NCI-H446 treated with DMSO at 0.1 percent for 48 hours (cell line): ENCODE measurements at regions not wholly inside any gene's neighbourhood (a gene's known extent, or its start where the extent isn't known, plus 50 kb on each side); places are given as distances from the start of the nearest gene placed in this dataset.
"Not testable (repeated sequence)": the region's sequence is repeated elsewhere in the genome, so short reads cannot be mapped to it uniquely, and the experiment has no call there.

Experiments
- DNase-seq: peaks from one replicate; lab custom pipeline; 2025; lab: John Stamatoyannopoulos, UW

DNA sequence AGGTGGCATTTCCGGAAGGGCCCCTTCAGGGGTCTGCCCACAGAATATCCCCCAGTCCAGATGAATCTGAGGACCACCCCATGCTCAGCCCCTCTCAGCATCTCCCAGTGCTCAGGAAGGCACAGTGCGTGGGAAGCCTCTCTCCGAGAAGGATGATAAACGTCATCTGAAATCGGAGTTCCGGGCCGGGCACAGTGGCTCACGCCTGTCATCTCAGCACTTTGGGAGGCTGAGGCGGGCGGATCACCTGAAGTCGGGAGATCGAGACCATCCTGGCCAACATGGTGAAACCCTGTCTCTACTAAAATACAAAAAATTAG is 74.5 kb upstream of the PPP1R26 start:
- DNase-seq = not testable (repeated sequence)

GRCh38 chr9:135408476-135409254 is 70.9 kb upstream of the PPP1R26 start:
- no peak for DNase-seq

DNA sequence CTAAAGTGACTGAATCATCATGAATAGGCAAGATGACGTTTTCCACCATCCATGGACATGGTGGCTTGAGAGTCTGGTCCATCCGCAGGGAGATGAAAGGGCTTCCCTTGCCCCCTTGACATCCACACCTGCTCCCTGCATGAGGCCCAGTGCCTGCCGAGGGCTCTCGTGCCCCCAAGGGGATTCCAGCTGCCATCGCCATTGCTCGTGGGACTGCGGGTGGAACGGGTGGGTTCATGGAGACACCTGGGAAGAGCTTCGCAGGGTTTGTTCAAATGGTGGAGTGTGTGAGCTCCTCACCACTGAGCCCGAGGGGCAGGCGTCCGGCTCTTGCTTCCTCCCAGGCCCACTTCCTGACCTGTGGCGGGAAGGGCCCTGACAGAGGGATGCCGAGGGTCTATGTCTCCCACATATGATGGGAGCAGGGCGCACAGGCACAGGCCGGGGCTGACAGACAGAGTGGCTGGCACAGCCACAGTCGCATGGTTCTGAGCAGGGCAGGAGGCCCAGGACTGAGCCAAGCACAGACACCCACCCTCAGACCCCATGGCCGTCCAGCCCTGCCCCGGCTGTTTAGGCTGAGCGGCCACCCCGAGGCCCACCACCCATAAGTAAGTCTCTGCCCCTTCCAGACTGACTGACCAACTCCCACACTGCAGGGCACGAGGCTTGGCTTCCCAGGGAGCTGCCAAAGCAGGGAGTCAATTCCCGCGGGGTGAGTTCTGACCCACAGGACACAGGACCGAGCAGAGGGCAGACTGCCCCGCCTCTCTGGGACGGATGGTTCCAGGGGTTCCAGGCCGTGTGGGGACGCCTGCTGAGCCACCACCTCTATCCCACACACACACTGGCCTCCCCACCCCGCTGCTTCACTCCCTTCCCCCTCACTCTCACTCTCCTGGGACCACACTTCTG is 70.0 kb upstream of the PPP1R26 start:
- DNase-seq = no peak

GRCh38 chr9:135410421-135410820 is 69.2 kb upstream of the PPP1R26 start:
- no peak for DNase-seq

DNA sequence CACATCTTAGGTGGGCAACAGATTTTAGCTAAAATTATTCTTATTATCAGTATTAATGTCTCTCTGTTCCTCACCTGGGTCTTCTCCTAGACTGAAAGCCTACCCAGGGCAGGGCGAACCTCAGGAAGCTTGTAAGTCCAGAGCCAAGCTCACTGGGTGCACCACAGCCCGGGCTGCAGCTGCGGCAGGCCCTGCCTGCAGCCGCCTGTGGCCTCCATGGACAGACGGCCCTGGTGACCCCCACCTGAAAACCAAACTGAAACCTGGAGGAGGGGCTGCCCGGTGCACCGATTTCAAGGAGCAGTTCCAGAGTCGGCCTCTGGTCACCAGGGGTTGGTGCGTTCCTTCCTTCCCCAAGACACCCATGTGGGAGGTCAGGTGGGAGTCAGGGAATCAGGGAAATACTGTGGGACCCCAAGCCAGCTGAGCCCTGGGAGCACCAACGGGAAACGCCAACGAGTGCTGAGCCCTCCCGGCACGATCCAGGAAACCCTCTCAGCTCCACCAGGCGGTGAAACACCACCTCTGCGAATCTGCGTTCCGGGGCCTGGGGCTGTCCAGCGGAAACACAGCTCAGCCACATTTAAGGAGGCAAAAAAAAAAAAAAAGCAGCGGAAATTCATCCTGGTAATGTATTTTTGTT is 68.6 kb upstream of the PPP1R26 start:
- no peak for DNase-seq

DNA sequence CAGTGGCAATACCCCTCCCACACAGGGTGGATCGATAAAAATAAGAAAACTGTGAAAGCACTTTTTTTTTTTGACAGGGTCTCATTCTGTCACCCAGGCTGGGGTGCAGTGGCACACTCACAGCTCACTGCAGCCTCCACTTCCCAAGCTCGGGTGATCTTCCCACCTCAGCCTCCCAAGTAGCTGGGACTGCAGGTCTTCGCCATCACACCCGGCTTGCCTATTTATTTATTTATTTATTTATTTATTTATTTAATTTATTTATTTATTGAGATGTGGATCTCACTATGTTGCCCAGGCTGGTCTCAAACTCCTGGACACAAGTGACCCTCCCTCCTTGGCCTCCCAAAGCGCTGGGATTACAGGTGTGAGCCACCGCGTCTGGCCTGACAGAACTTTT is 68.0 kb upstream of the PPP1R26 start:
- not testable (repeated sequence) for DNase-seq

DNA sequence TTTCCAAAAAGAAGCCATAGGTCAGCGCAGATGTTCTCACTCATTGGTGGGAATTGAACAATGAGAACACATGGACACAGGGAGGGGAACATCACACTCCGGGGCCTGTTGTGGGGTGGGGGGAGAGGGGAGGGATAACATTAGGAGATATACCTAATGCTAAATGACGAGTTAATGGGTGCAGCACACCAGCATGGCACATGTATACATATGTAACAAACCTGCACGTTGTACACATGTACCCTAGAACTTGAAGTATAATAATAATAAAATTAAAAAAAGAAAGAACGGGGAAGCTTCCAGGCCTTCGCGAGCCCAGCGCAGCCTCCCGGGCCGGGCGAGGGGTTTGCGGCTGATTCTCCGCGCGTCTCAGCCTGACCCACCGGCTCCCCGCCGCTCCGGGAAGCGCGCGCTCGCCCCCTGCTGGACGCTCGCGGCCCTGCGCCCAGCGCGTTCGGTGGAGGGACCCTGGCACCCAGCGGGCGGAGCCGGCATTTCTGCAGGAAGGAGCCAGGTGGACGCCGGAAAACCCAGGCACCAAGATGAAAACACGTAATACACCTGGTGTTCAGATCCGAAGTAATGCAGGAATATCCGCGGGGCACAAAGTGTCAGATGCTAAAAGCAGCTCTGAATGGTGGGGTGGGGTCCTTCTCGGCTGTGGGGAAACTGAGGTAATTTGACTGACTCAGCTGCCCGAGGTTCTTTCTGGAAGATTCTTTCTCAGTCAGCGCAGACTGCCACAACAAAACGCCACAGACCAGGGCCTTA is 67.1 kb upstream of the PPP1R26 start:
- not testable (repeated sequence) for DNase-seq

DNA sequence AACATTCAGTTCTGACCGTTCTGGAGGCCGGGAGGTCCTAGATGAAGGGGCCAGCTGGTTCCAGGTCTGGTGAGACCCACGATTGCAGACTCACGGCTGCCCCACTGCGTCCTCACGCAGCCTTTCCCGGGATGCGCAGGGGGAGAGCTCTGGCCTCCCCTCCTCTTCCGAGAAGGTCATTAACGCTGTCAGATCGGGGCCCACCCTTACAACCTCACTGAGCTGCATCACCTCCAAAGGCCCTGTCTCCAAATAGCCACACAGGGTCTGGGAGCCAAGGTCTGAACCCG is 66.6 kb upstream of the PPP1R26 start:
- DNase-seq = no peak

DNA sequence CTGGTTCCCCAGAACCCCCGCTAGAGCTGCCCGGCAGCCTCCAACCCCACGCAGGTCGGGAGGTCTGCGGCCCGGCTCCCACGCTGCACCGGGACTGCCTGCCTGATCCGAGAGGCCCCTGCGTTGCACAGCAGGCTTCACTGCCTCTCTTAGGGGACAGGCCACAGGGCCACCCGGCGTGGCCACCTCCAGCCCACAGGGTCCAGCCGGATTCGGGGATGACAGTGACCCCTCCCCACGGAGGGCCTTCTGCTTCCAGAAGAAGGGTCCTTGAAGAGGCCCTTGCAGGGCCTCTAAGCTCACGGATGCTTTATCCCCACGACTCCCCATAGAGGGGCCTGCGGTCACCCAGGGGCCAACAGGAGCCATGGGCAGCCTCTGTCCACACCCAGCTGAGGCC is 66.1 kb upstream of the PPP1R26 start:
- no peak for DNase-seq

GRCh38 chr9:135414293-135414692 is 65.3 kb upstream of the PPP1R26 start:
- DNase-seq = no peak

DNA sequence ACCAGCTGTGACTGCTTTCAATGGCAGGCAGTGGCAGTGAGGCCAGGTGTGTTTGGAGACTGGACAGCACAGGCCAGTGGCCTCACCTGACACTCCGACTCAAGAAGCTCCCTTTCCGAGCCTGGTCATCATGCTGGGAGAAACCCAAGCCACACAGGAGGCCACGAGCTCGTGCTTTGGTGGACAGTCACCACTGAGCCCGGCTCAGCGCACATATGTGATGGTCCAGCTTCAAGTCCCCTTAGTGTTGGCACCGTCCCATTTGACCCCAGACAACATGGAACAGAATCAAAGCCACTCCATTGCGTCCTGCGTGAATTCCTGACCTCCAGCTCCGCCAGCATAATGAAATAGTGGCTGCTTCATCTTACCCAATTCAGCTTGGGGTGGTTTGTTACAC is 64.0 kb upstream of the PPP1R26 start:
- DNase-seq = no peak

- DNase-seq = no peak
Measured at GRCh38 chr9:135416664-135417290, 62.8 kb upstream of the PPP1R26 start.

DNA sequence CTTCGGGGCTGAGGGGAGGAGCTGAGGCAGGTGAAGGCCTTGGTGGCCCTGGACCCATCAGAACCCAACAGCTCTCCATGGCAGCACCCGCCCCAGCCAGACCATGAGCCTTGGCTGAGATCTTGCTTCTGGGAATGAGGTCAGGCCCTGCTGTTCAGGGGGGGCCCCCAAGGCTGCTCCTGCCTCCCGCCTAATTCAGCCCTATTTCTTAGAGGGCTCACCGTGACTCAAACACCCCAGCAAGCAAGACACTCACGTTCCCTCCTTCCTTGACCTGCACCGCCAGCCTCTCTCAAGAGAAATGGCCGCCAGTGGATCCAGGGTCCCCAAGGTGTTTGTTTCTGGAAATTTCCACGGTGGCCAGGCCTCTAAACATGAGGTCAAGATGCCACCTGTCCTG is 61.4 kb upstream of the PPP1R26 start:
- no peak for DNase-seq

GRCh38 chr9:135419106-135419505 is 60.5 kb upstream of the PPP1R26 start:
- DNase-seq = no peak

- DNase-seq = no peak
Measured at GRCh38 chr9:135422341-135422944, 57.1 kb upstream of the PPP1R26 start.

DNA sequence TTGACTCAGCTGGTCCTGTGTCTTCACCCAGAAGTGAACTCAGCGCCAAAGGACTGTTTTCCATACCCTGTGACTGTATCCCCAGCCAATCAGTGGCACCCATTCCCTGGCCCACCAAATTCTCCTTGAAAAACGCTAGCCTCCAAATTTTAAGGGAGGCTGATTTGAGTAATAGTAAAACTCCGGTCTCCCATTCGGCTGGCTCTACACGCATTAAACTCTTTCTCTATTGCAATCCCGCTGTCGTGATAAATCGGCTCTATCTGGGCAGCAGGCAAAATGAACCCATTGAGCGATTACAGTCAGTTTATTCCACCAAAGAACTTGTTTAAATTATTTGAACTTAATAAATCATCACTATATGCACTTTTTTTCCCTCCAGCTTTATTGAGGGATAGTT is 55.9 kb upstream of the PPP1R26 start:
- no peak for DNase-seq
